Mammary epithelial cell (primary cell): ENCODE measurements at regions not wholly inside any gene's neighbourhood (a gene's known extent, or its start where the extent isn't known, plus 50 kb on each side); places are given as distances from the start of the nearest gene placed in this dataset.

ENCODE experiments used
- EZH2 ChIP-seq: IDR thresholded peaks from 2 replicates; pipeline ENCODE4 v1.6.1; 2012; ENCODE audit warnings: low read length, inconsistent platforms, borderline replicate concordance
- TF ChIP-seq, protein P1 (sequence below), 2 donors: IDR thresholded peaks in 1 of 2; conservative IDR thresholded peaks in 1 of 2; 2 replicates each; pipeline ENCODE4 v1.5.1; 2011 to 2012; ENCODE audit warnings: inconsistent platforms in 2 of 2, low read length in 2 of 2, mild to moderate bottlenecking in 2 of 2, control low read depth in 1 of 2, low read depth in 1 of 2; ENCODE audit not compliant: insufficient read depth in 1 of 2; ENCODE audit errors: extremely low read depth in 1 of 2

DNA sequence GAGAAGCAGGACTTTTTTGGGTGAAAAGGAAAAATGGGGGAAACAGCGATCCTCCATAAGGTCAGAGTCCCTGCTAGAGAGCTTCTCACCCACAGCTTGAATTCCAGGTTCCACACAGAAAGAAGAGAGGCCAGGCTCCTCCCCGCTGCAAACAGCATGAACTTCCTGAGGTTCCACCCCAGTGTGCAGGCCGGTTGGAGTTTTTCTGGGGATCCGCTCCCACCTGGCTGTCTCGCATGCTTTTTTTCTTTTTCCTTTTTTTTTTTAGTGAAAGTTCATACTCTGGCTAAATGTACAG lies 595.1 kb upstream of the ZP4 start:
- TF ChIP-seq, protein P1, sequence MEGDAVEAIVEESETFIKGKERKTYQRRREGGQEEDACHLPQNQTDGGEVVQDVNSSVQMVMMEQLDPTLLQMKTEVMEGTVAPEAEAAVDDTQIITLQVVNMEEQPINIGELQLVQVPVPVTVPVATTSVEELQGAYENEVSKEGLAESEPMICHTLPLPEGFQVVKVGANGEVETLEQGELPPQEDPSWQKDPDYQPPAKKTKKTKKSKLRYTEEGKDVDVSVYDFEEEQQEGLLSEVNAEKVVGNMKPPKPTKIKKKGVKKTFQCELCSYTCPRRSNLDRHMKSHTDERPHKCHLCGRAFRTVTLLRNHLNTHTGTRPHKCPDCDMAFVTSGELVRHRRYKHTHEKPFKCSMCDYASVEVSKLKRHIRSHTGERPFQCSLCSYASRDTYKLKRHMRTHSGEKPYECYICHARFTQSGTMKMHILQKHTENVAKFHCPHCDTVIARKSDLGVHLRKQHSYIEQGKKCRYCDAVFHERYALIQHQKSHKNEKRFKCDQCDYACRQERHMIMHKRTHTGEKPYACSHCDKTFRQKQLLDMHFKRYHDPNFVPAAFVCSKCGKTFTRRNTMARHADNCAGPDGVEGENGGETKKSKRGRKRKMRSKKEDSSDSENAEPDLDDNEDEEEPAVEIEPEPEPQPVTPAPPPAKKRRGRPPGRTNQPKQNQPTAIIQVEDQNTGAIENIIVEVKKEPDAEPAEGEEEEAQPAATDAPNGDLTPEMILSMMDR (conservative IDR thresholded peaks at IDR 0.05 in 1 of 2, IDR thresholded peaks at IDR 0.05 in 1 of 2; ENCODE audit: extremely low read depth in 1 of 2, insufficient read depth in 1 of 2, low read depth in 1 of 2, low read length in 2 of 2): no peak
- TF ChIP-seq EZH2: no peak
